MM.1S (cell line): ENCODE measurements at regions not wholly inside any gene's neighbourhood (a gene's known extent, or its start where the extent isn't known, plus 50 kb on each side); places are given as distances from the start of the nearest gene placed in this dataset.

ENCODE experiments used
- DNase-seq: peaks from one replicate; pipeline ENCODE4 v3.0.0-alpha.2; 2015
- H2AFZ ChIP-seq: fragments of 300-600 bp; sonication (generic); 2 replicates; pipeline ENCODE4 v1.6.0; 2016; ENCODE audit warnings: antibody characterized with exemption, low read length
- H3F3A ChIP-seq: fragments of 300-600 bp; sonication (generic); 2 replicates; pipeline ENCODE4 v1.6.1; 2016; ENCODE audit warnings: mild to moderate bottlenecking, antibody characterized with exemption, low read length, moderate library complexity, mixed read lengths; ENCODE audit not compliant: insufficient read depth
- H3K27ac ChIP-seq: fragments of 300-600 bp; sonication (generic); 2 replicates; pipeline ENCODE4 v1.5.1; 2016; ENCODE audit warnings: mild to moderate bottlenecking, low read length
- H3K27me3 ChIP-seq: fragments of 300-600 bp; sonication (generic); replicated peaks from 2 replicates; pipeline ENCODE4 v1.6.0; 2016; ENCODE audit warnings: low read length; ENCODE audit not compliant: insufficient read depth
- H3K36me3 ChIP-seq: fragments of 300-600 bp; sonication (generic); replicated peaks from 2 replicates; pipeline ENCODE4 v1.6.1; 2016; ENCODE audit warnings: mild to moderate bottlenecking, low read length, mixed read lengths; ENCODE audit not compliant: insufficient read depth
- H3K4me1 ChIP-seq: fragments of 300-600 bp; sonication (generic); 2 replicates; pipeline ENCODE4 v1.6.1; 2016; ENCODE audit warnings: low read length, mixed read lengths
- H3K4me2 ChIP-seq: fragments of 300-600 bp; sonication (generic); 2 replicates; pipeline ENCODE4 v1.6.0; 2016; ENCODE audit warnings: low read depth, low read length
- H3K4me3 ChIP-seq: fragments of 300-600 bp; sonication (generic); 2 replicates; pipeline ENCODE4 v1.5.1; 2016; ENCODE audit warnings: low read length, mixed read lengths
- H3K79me2 ChIP-seq: fragments of 300-600 bp; sonication (generic); 2 replicates; pipeline ENCODE4 v1.6.1; 2016; ENCODE audit warnings: mixed run types, low read length, mixed read lengths
- H3K9ac ChIP-seq: fragments of 300-600 bp; sonication (generic); 2 replicates; pipeline ENCODE4 v1.6.1; 2016; ENCODE audit warnings: low read length, mixed read lengths
- H3K9me2 ChIP-seq: fragments of 300-600 bp; sonication (generic); replicated peaks from 2 replicates; pipeline ENCODE4 v1.6.1; 2016; ENCODE audit warnings: mild to moderate bottlenecking, low read length, mixed read lengths; ENCODE audit not compliant: insufficient read depth
- H3K9me3 ChIP-seq: fragments of 300-600 bp; sonication (generic); replicated peaks from 2 replicates; pipeline ENCODE4 v1.6.1; 2016; ENCODE audit warnings: mild to moderate bottlenecking, low read length, mixed read lengths; ENCODE audit not compliant: insufficient read depth
- H4K20me1 ChIP-seq: fragments of 300-600 bp; sonication (generic); 2 replicates; pipeline ENCODE4 v1.6.1; 2016; ENCODE audit warnings: mild to moderate bottlenecking, low read length, moderate library complexity, mixed read lengths; ENCODE audit not compliant: insufficient read depth
- CTCF ChIP-seq: fragments of 300-600 bp; sonication (generic); IDR thresholded peaks from 2 replicates; pipeline ENCODE4 v1.5.1; 2016; ENCODE audit warnings: antibody characterized with exemption, low read length, mixed read lengths
- EZH2 ChIP-seq: fragments of 300-600 bp; sonication (generic); optimal IDR thresholded peaks from 2 replicates; pipeline ENCODE3; 2017; ENCODE audit warnings: low read depth, mild to moderate bottlenecking, antibody characterized with exemption, low read length, mixed read lengths
- EZH2phosphoT487 ChIP-seq: fragments of 300-600 bp; sonication (generic); IDR thresholded peaks from 2 replicates; pipeline ENCODE4 v1.6.1; 2018; ENCODE audit warnings: antibody characterized with exemption, low read length

DNA sequence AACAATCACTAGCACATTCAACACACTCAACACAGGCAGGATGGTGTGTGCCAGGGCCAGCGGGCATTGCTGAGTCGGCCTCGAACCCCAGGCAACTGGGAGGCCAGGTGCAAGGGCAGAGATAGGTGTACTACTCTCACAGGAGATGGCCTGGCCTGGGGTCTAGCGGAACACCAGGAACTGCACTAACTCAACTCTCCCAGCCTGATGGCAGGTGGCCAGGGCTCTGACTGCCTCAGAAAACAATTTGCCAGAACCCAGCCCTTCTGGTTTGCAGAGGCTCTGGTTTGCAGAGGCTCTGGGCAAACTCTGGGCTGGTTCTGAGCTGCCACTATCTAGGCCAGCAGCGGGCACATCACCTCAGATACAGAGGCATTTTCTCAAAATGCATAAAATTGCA is 229.2 kb upstream of the CHRNA7 start:
- Histone ChIP-seq H3F3A (no peaks in the 10 kb centered on the region), H3K9ac (no peak overlapping the region), H3K4me1 (no peaks in the 10 kb centered on the region), H3K27me3 (no peaks in the 10 kb centered on the region), H3K9me3 (no peaks in the 10 kb centered on the region), H3K4me3 (no peak overlapping the region), H4K20me1 (no peaks in the 10 kb centered on the region), H3K4me2 (no peak overlapping the region), H2AFZ (no peak overlapping the region), H3K27ac (no peak overlapping the region), H3K79me2 (no peaks in the 10 kb centered on the region), H3K36me3 (no peaks in the 10 kb centered on the region), H3K9me2 (no peaks in the 10 kb centered on the region)
- no peak for DNase-seq
- TF ChIP-seq CTCF (no peak), EZH2phosphoT487 (no peak), EZH2 (no peak)

GRCh38 chr15:31802761-31803160 is 227.6 kb upstream of the CHRNA7 start:
- H3K9ac ChIP-seq: no peak overlapping the region
- no peaks in the 10 kb centered on the region for H3K27me3 ChIP-seq
- TF ChIP-seq EZH2phosphoT487: no peak
- no peak for TF ChIP-seq CTCF
- no peak for TF ChIP-seq EZH2
- no peaks in the 10 kb centered on the region for H3F3A ChIP-seq
- no peaks in the 10 kb centered on the region for H3K79me2 ChIP-seq
- H3K27ac ChIP-seq: no peak overlapping the region
- H3K4me3 ChIP-seq: no peak overlapping the region
- H4K20me1 ChIP-seq: no peaks in the 10 kb centered on the region
- H3K36me3 ChIP-seq: no peaks in the 10 kb centered on the region
- no peak for DNase-seq
- H3K4me1 ChIP-seq: no peaks in the 10 kb centered on the region
- H3K9me2 ChIP-seq: no peaks in the 10 kb centered on the region
- no peak overlapping the region for H2AFZ ChIP-seq
- no peak overlapping the region for H3K4me2 ChIP-seq
- no peaks in the 10 kb centered on the region for H3K9me3 ChIP-seq

DNA sequence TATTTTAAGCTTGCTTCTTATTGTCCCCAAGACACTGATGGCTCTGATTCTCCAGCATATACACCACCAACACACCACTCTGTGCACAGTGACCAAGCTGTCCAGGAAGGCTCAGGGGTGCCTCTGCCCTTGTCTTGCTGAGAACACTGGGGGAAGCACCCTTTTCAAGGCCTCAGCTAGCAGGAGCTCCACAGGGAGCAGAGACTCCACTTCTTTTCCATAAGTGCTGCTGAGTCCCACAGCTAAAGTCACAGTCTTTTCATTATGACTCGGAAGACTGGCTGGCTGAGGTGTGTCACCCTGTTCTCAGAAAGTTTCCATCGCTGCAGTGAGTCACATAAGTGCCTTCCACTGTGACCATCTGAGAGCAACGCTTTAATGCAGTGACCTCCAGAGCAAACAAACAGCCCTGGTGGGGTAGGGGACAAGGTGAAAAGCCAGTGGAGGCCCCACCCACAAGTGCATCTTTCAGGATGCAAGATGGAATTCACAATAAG is 226.9 kb upstream of the CHRNA7 start:
- no peaks in the 10 kb centered on the region for H3K9me2 ChIP-seq
- no peaks in the 10 kb centered on the region for H3K9me3 ChIP-seq
- no peak overlapping the region for H3K27ac ChIP-seq
- H3K27me3 ChIP-seq: no peaks in the 10 kb centered on the region
- no peaks in the 10 kb centered on the region for H3K79me2 ChIP-seq
- no peak overlapping the region for H3K4me2 ChIP-seq
- DNase-seq: no peak
- H3K36me3 ChIP-seq: no peaks in the 10 kb centered on the region
- H3K9ac ChIP-seq: no peak overlapping the region
- H3K4me3 ChIP-seq: no peak overlapping the region
- no peaks in the 10 kb centered on the region for H4K20me1 ChIP-seq
- TF ChIP-seq EZH2phosphoT487: no peak
- no peak for TF ChIP-seq EZH2
- no peak for TF ChIP-seq CTCF
- no peaks in the 10 kb centered on the region for H3F3A ChIP-seq
- no peaks in the 10 kb centered on the region for H3K4me1 ChIP-seq
- no peak overlapping the region for H2AFZ ChIP-seq
